GM23248 (cell line): ENCODE measurements at regions not wholly inside any gene's neighbourhood (a gene's known extent, or its start where the extent isn't known, plus 50 kb on each side); places are given as distances from the start of the nearest gene placed in this dataset.

Source experiments
- DNase-seq: peaks from one replicate; pipeline ENCODE4 v3.0.0-alpha.2; 2015
- H2AFZ ChIP-seq: fragments of 200-600 bp; sonication (generic); 2 replicates; pipeline ENCODE4 v1.6.1; 2016; ENCODE audit warnings: antibody characterized with exemption
- H3F3A ChIP-seq: fragments of 200-600 bp; sonication (generic); 2 replicates; pipeline ENCODE4 v1.6.1; 2016; ENCODE audit warnings: mild to moderate bottlenecking, antibody characterized with exemption, mixed run types; ENCODE audit not compliant: insufficient read depth
- H3K27ac ChIP-seq: fragments of 200-600 bp; sonication (generic); 2 replicates; pipeline ENCODE4 v1.5.1; 2016; ENCODE audit warnings: mild to moderate bottlenecking
- H3K27me3 ChIP-seq: fragments of 200-600 bp; sonication (generic); replicated peaks from 2 replicates; pipeline ENCODE4 v1.6.1; 2016; ENCODE audit warnings: mild to moderate bottlenecking; ENCODE audit not compliant: insufficient read depth
- H3K36me3 ChIP-seq: fragments of 200-600 bp; sonication (generic); 2 replicates; pipeline ENCODE4 v1.6.1; 2016; ENCODE audit warnings: low read depth, mild to moderate bottlenecking
- H3K4me1 ChIP-seq: fragments of 200-600 bp; sonication (generic); 2 replicates; pipeline ENCODE4 v1.6.1; 2016; ENCODE audit warnings: mild to moderate bottlenecking; ENCODE audit not compliant: insufficient read depth
- H3K4me2 ChIP-seq: fragments of 200-600 bp; sonication (generic); one replicate; pipeline ENCODE4 v1.6.1; 2016; ENCODE audit warnings: mild to moderate bottlenecking; ENCODE audit not compliant: unreplicated experiment
- H3K4me3 ChIP-seq: fragments of 200-600 bp; sonication (generic); 2 replicates; pipeline ENCODE4 v1.5.1; 2016; ENCODE audit warnings: mild to moderate bottlenecking
- H3K79me2 ChIP-seq: fragments of 200-600 bp; sonication (generic); 2 replicates; pipeline ENCODE4 v1.6.1; 2016; ENCODE audit warnings: mild to moderate bottlenecking; ENCODE audit not compliant: insufficient read depth
- H3K9ac ChIP-seq: fragments of 200-600 bp; sonication (generic); 2 replicates; pipeline ENCODE4 v1.6.1; 2016; ENCODE audit warnings: mild to moderate bottlenecking
- H3K9me2 ChIP-seq: fragments of 200-600 bp; sonication (generic); 2 replicates; pipeline ENCODE4 v1.6.1; 2016; ENCODE audit warnings: mixed run types, mild to moderate bottlenecking, moderate library complexity; ENCODE audit not compliant: insufficient read depth
- H3K9me3 ChIP-seq: fragments of 200-600 bp; sonication (generic); one replicate; pipeline ENCODE4 v1.6.1; 2017; ENCODE audit warnings: low read depth
- H4K20me1 ChIP-seq: fragments of 200-600 bp; sonication (generic); 2 replicates; pipeline ENCODE4 v1.6.0; 2016; ENCODE audit not compliant: insufficient read depth
- EZH2 ChIP-seq: fragments of 200-600 bp; sonication (generic); IDR thresholded peaks from 2 replicates; pipeline ENCODE4 v1.6.1; 2018; ENCODE audit warnings: antibody characterized with exemption, mild to moderate bottlenecking; ENCODE audit not compliant: insufficient read depth, poor library complexity, severe bottlenecking
- EZH2phosphoT487 ChIP-seq: fragments of 200-600 bp; sonication (generic); IDR thresholded peaks from 2 replicates; pipeline ENCODE4 v1.6.1; 2018; ENCODE audit warnings: antibody characterized with exemption, moderate library complexity, mild to moderate bottlenecking, low read depth; ENCODE audit not compliant: insufficient read depth
- WGBS, 2 experiments: methylation state at CpG; one replicate each; pipeline ENCODE4 v1.1.6; 2015 to 2017; ENCODE audit warnings: low lambda C conversion rate in 2 of 2, low coverage in 1 of 2; ENCODE audit errors: missing lambda C conversion rate in 2 of 2; 5-methylcytosine and 5-hydroxymethylcytosine counted together
- in situ Hi-C: fragments of 300-500 bp; cut with MboI; formaldehyde crosslinking; loops from 2 replicates; pipeline ENCODE4 v1.15.0; 2020

DNA sequence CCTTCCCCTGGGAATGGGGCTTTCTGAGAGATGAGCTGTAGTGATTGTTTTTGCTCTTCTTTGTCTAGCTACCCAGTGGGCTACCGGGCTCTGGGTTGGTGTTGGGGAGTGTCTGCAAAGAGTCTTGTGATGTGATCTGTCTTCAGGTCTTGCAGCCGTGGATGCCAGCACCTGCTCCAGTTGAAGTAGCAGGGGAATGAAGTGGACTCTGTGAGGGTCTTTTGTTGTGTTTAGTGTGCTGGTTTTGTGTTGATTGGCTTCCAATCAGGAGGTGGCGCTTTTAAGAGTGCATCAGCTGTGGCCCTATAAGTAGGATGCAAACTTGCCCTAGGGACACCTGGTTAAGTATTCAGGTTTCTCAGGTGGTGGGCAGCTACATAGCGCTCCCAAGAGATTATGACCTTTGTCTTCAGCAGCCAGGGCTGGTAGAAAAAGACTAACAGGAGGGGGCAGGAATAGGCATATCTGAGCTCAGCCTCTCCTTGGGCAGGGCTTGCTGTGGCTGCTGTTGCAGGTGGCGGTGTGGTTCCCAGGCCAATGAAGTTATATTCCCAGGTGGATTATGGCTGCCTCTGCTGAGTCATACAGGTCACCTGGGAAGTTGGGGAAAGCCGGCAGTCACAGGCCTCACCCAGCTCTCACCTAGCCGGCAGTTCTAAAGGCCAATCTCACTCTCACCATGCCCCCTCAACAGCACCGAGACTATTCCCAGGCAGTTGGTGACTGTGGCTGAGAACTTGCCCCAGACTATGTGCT, 315.7 kb upstream of the C11orf87 start:
- no peaks in the 10 kb centered on the region for H3K4me1 ChIP-seq
- TF ChIP-seq EZH2 (no peak), EZH2phosphoT487 (no peak)
- no peak overlapping the region for H3K4me3 ChIP-seq
- WGBS, 2 experiments, result 87 to 89% methylated on average over 8 of the region's 8 CpGs
- no peaks in the 10 kb centered on the region for H4K20me1 ChIP-seq
- no peak overlapping the region for H3K27ac ChIP-seq
- no peaks in the 10 kb centered on the region for H3F3A ChIP-seq
- DNase-seq, result no peak
- H3K9me2 ChIP-seq, result no peaks in the 10 kb centered on the region
- no peaks in the 10 kb centered on the region for H3K27me3 ChIP-seq
- H3K36me3 ChIP-seq, result no peaks in the 10 kb centered on the region
- no peaks in the 10 kb centered on the region for H3K9me3 ChIP-seq
- H3K4me2 ChIP-seq, result no peak overlapping the region
- no peak overlapping the region for H2AFZ ChIP-seq
- in situ Hi-C loops, result no loop called here
- H3K9ac ChIP-seq, result no peak overlapping the region
- H3K79me2 ChIP-seq, result no peaks in the 10 kb centered on the region

DNA sequence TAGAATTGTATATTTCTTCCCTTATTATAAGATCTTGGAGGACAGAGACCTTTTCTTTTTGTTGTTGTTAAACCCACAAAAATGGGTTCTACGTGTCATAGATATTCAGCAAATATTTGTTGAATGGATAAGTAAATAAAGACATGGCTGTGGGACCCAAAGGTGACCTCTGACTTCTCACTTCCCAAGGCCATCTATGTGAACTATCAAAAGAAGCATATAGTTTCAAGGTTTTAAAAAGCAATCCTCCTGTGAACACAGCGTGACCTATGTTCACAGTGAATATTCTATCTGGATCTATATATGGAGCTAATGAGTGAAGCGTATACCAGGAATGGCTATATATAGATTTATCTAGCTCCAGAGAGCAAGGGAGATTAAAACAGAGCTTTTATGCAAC, 312.8 kb upstream of the C11orf87 start:
- Histone ChIP-seq H3K9ac (no peak overlapping the region), H3K4me1 (no peaks in the 10 kb centered on the region), H3K9me2 (no peaks in the 10 kb centered on the region), H4K20me1 (no peaks in the 10 kb centered on the region), H3K4me3 (no peak overlapping the region), H3K27ac (no peak overlapping the region), H2AFZ (no peak overlapping the region), H3F3A (no peaks in the 10 kb centered on the region), H3K36me3 (no peaks in the 10 kb centered on the region), H3K27me3 (no peaks in the 10 kb centered on the region; the same call in 1 of the 2 replicates), H3K79me2 (no peaks in the 10 kb centered on the region), H3K9me3 (no peaks in the 10 kb centered on the region), H3K4me2 (no peak overlapping the region)
- no peak for DNase-seq
- WGBS, 2 experiments, result 89 to 92% methylated on average over 3 of the region's 3 CpGs
- TF ChIP-seq EZH2phosphoT487 (no peak), EZH2 (no peak)
- in situ Hi-C loops, result no loop called here

DNA sequence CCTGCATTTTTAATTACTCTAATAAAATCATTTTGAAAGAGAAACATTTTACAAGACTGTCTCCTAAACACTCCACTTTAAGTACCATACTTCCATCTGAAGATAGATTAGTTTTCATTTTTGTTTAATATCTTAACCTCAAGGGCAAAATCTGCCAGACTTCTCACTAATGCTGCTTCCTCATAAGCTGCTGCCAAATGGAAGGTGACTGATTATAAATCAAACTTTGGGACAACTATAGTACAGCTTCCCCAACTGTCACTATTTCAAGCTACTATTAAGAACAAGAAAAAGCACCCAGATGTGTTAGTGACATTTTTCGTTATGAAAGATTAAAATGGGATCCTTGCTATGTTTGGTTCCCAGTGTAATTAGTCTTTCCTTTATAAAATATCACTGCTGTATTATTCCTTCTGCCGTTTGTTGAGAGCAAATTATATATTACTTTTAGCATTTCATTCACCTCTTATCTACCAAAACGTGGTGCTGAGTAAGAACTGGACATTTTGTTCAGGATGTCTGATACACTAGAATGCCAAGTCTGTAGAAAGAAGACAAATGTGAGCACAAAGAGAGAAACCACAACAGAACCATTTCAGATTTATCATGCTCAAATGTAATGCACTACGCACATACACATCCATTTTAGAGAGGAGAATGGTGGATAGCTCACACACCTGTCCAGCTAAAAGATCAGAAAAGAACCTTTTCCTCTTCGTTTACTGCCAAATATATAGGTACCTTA, 312.2 kb upstream of the C11orf87 start:
- H3K4me3 ChIP-seq, result no peak overlapping the region
- H3K36me3 ChIP-seq, result no peaks in the 10 kb centered on the region
- no peaks in the 10 kb centered on the region for H3K9me2 ChIP-seq
- no peaks in the 10 kb centered on the region for H4K20me1 ChIP-seq
- no peaks in the 10 kb centered on the region; the same call in 1 of the 2 replicates for H3K27me3 ChIP-seq
- H3K27ac ChIP-seq, result no peak overlapping the region
- 61 to 68% methylated on average over 5 of the region's 5 CpGs for WGBS, 2 experiments
- in situ Hi-C loops, result no loop called here
- H3K9me3 ChIP-seq, result no peaks in the 10 kb centered on the region
- H2AFZ ChIP-seq, result no peak overlapping the region
- H3K4me1 ChIP-seq, result no peaks in the 10 kb centered on the region
- no peaks in the 10 kb centered on the region for H3K79me2 ChIP-seq
- H3K9ac ChIP-seq, result no peak overlapping the region
- no peaks in the 10 kb centered on the region for H3F3A ChIP-seq
- no peak for TF ChIP-seq EZH2
- no peak for TF ChIP-seq EZH2phosphoT487
- no peak overlapping the region for H3K4me2 ChIP-seq
- DNase-seq, result no peak

DNA sequence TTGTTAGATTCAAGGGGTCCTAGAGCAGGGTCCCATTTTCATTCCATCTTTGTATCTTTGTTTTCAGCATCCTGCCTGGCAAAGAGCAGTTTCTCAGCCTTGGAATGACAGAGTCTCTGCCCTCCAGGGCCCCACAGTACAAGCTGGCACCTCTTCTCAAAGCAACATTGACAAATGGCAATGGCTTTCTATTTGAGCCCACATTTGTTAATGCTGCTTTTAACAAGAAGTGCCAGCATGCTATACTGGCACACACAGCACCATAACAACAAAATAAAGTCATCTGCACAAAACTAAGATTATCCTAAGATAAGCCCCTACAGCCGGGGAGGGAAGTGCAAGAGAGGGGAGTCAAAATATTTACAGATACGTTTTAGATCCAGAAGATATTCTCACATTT, 309.7 kb upstream of the C11orf87 start:
- WGBS, 2 experiments, result 63 to 64% methylated on average over 2 of the region's 2 CpGs
- no peak for TF ChIP-seq EZH2phosphoT487
- no peak for TF ChIP-seq EZH2

More for the DNA sequence above, 309.7 kb upstream of the C11orf87 start:
- Histone ChIP-seq H3K9me2 (no peaks in the 10 kb centered on the region), H3K9me3 (no peaks in the 10 kb centered on the region), H3K4me2 (no peak overlapping the region), H4K20me1 (no peaks in the 10 kb centered on the region), H3K4me1 (no peaks in the 10 kb centered on the region), H3K36me3 (no peaks in the 10 kb centered on the region), H3F3A (no peaks in the 10 kb centered on the region), H3K79me2 (no peaks in the 10 kb centered on the region), H3K27ac (no peak overlapping the region), H3K4me3 (no peak overlapping the region), H3K9ac (no peak overlapping the region), H2AFZ (no peak overlapping the region), H3K27me3 (no peaks in the 10 kb centered on the region; the same call in 1 of the 2 replicates)
- in situ Hi-C loops, result no loop called here
- no peak for DNase-seq
